Right atrium auricular region (tissue), 2 donors: ENCODE measurements at regions not wholly inside any gene's neighbourhood (a gene's known extent, or its start where the extent isn't known, plus 50 kb on each side); places are given as distances from the start of the nearest gene placed in this dataset.

Experiments used
- DNase-seq: peaks from one replicate; pipeline ENCODE4 v3.0.0-alpha.2; 2019; ENCODE audit warnings: low spot score
- H3K27ac ChIP-seq, 2 donors: fragments of 200-600 bp; sonication (generic); 1 replicate in 1 of 2; 2 replicates in 1 of 2; pipeline ENCODE4 v1.5.1; 2016 to 2019
- H3K27me3 ChIP-seq, 2 donors: fragments of 200-600 bp; sonication (generic); one replicate each; pipeline versions ENCODE4 v1.5.1 to v1.6.0; 2017 to 2019
- H3K36me3 ChIP-seq: fragments of 200-600 bp; sonication (generic); one replicate; pipeline ENCODE4 v1.5.1; 2016
- H3K4me1 ChIP-seq, 2 donors: fragments of 200-600 bp; sonication (generic); one replicate each; pipeline versions ENCODE4 v1.5.1 to v1.6.0; 2017 to 2019
- H3K4me3 ChIP-seq, 2 donors: fragments of 200-600 bp; sonication (generic); 1 replicate in 1 of 2; 2 replicates in 1 of 2; pipeline ENCODE4 v1.5.1; 2017 to 2019; ENCODE audit warnings: mild to moderate bottlenecking in 1 of 2, moderate library complexity in 1 of 2
- H3K9me3 ChIP-seq, 2 donors: fragments of 200-600 bp; sonication (generic); one replicate each; pipeline ENCODE4 v1.5.1; 2019
- CTCF ChIP-seq, 2 donors: fragments of 200-600 bp; sonication (generic); IDR thresholded peaks; one replicate each; pipeline ENCODE4 v1.5.1; 2019; ENCODE audit warnings: antibody characterized with exemption in 2 of 2

- H3K27me3 ChIP-seq: no peaks in the 10 kb centered on the region
- H3K4me3 ChIP-seq: no peak overlapping the region
- no peaks in the 10 kb centered on the region for H3K9me3 ChIP-seq
- TF ChIP-seq CTCF (IDR thresholded peaks at IDR 0.05): no peak
- no peak overlapping the region for H3K27ac ChIP-seq
- no peak for DNase-seq
- no peaks in the 10 kb centered on the region for H3K4me1 ChIP-seq
- no peaks in the 10 kb centered on the region for H3K36me3 ChIP-seq
These were observed 135.6 kb upstream of the SMAD1 start for GRCh38 chr4:145346081-145346480.

- no peaks in the 10 kb centered on the region for H3K9me3 ChIP-seq
- H3K27me3 ChIP-seq: no peaks in the 10 kb centered on the region
- H3K4me1 ChIP-seq: no peaks in the 10 kb centered on the region
- no peak overlapping the region for H3K27ac ChIP-seq
- no peak for TF ChIP-seq CTCF (IDR thresholded peaks at IDR 0.05)
- no peak for DNase-seq
- H3K4me3 ChIP-seq: no peak overlapping the region
- H3K36me3 ChIP-seq: no peaks in the 10 kb centered on the region
These were observed 136.3 kb upstream of the SMAD1 start for GRCh38 chr4:145345401-145345800.

GRCh38 chr4:145341381-145341780, 140.3 kb upstream of the SMAD1 start:
- no peaks in the 10 kb centered on the region for H3K9me3 ChIP-seq
- no peaks in the 10 kb centered on the region for H3K27me3 ChIP-seq
- DNase-seq: no peak
- H3K27ac ChIP-seq: no peak overlapping the region
- H3K4me3 ChIP-seq: no peak overlapping the region
- no peaks in the 10 kb centered on the region for H3K4me1 ChIP-seq
- H3K36me3 ChIP-seq: no peaks in the 10 kb centered on the region
- TF ChIP-seq CTCF (IDR thresholded peaks at IDR 0.05): no peak

GRCh38 chr4:145340071-145340675, 141.5 kb upstream of the SMAD1 start:
- DNase-seq: no peak

GRCh38 chr4:145339075-145339725, 142.5 kb upstream of the SMAD1 start:
- Histone ChIP-seq H3K9me3 (no peaks in the 10 kb centered on the region), H3K4me1 (no peaks in the 10 kb centered on the region), H3K36me3 (no peaks in the 10 kb centered on the region), H3K4me3 (no peak overlapping the region), H3K27ac (no peak overlapping the region), H3K27me3 (no peaks in the 10 kb centered on the region)
- TF ChIP-seq CTCF (IDR thresholded peaks at IDR 0.05): no peak
- no peak for DNase-seq

More at GRCh38 chr4:145340071-145340675, 141.5 kb upstream of the SMAD1 start:
- Histone ChIP-seq H3K9me3 (no peaks in the 10 kb centered on the region), H3K27me3 (no peaks in the 10 kb centered on the region), H3K4me3 (no peak overlapping the region), H3K4me1 (no peaks in the 10 kb centered on the region), H3K27ac (no peak overlapping the region), H3K36me3 (no peaks in the 10 kb centered on the region)
- TF ChIP-seq CTCF (IDR thresholded peaks at IDR 0.05): no peak

GRCh38 chr4:145338568-145338967, 143.1 kb upstream of the SMAD1 start:
- H3K4me1 ChIP-seq: no peaks in the 10 kb centered on the region
- TF ChIP-seq CTCF (IDR thresholded peaks at IDR 0.05): no peak
- no peaks in the 10 kb centered on the region for H3K36me3 ChIP-seq
- no peaks in the 10 kb centered on the region for H3K9me3 ChIP-seq
- no peak overlapping the region for H3K4me3 ChIP-seq
- no peak overlapping the region for H3K27ac ChIP-seq
- DNase-seq: no peak
- no peaks in the 10 kb centered on the region for H3K27me3 ChIP-seq
